ENCODE measurements at regions not wholly inside any gene's neighbourhood (a gene's known extent, or its start where the extent isn't known, plus 50 kb on each side); places are given as distances from the start of the nearest gene placed in this dataset.

DNA sequence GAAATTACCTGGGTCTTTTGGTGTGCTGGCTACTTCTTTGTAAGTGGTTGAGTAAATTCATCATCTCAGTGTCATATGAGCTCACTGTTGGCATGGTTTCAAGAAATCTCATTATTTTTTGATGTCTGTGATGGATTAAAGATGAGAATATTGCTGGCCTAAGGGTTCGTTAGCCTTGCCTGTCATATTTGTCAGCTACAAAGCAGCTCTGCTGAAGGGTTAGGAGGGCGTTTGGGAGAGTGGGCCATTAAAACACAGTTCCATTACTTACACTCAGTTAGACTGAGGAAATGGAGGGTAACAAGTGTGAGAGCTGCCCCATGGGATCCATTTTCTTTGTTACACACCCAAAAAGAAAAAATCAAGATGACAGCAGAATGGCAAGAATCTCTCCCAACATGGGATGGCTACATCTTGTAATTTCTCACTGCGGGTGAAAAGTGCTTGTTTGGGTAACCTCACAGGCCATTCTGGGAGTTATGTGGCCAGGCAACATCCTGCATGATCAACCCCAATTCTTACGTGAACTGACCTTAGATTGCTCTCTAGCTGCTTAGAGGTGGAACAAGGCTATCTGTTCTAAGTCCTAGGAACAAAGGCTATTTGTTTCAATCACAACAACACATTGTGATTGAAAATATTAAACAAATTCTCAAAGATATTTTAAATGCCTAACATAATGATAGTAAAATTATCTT is 609.5 kb upstream of the RGMB start:
- Histone ChIP-seq H3K27me3 (ENCODE audit: low read depth) (no peaks in the 10 kb centered on the region), H3K27ac (no peak overlapping the region), H3K4me1 (no peaks in the 10 kb centered on the region), H3K36me3 (no peaks in the 10 kb centered on the region), H3K9me3 (no peaks in the 10 kb centered on the region), H3K4me3 (no peak overlapping the region)
- TF ChIP-seq, protein P1, sequence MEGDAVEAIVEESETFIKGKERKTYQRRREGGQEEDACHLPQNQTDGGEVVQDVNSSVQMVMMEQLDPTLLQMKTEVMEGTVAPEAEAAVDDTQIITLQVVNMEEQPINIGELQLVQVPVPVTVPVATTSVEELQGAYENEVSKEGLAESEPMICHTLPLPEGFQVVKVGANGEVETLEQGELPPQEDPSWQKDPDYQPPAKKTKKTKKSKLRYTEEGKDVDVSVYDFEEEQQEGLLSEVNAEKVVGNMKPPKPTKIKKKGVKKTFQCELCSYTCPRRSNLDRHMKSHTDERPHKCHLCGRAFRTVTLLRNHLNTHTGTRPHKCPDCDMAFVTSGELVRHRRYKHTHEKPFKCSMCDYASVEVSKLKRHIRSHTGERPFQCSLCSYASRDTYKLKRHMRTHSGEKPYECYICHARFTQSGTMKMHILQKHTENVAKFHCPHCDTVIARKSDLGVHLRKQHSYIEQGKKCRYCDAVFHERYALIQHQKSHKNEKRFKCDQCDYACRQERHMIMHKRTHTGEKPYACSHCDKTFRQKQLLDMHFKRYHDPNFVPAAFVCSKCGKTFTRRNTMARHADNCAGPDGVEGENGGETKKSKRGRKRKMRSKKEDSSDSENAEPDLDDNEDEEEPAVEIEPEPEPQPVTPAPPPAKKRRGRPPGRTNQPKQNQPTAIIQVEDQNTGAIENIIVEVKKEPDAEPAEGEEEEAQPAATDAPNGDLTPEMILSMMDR (IDR thresholded peaks at IDR 0.05), result no peak
- DNase-seq, result no peak
- no peak for ATAC-seq
- intact Hi-C loops (cut with DNase I), result no loop called here

DNA sequence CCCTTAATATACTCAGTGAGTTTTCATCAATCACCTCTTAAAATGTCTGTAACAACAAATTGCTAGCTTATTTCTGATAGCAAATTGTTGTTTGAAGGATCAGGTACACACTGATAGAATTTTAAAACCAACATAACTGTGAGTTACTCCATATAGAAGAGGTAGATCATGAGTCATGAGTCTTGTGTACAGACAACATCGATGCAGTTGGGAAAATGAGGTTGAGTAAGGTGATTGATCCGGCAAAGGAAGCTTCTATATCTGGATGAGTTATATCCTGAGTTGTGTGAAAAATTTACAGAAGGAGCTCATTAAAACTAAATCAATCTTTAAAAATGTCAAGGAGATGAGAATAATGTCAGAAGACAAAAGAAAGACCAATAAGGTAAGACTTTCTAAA is 604.6 kb upstream of the RGMB start:
- H3K4me3 ChIP-seq, result no peak overlapping the region

GRCh38 chr5:98170994-98171393 is 602.5 kb upstream of the RGMB start:
- ATAC-seq, result no peak
- H3K4me1 ChIP-seq, result no peaks in the 10 kb centered on the region
- intact Hi-C loops (cut with DNase I), result no loop called here
- H3K27ac ChIP-seq, result no peak overlapping the region
- no peaks in the 10 kb centered on the region for H3K27me3 ChIP-seq (ENCODE audit: low read depth)
- no peaks in the 10 kb centered on the region for H3K36me3 ChIP-seq
- TF ChIP-seq, protein P1 (IDR thresholded peaks at IDR 0.05), result no peak
- no peaks in the 10 kb centered on the region for H3K9me3 ChIP-seq
- no peak overlapping the region for H3K4me3 ChIP-seq
- no peak for DNase-seq

More for the DNA sequence above, 604.6 kb upstream of the RGMB start:
- intact Hi-C loops (cut with DNase I), result no loop called here
- Histone ChIP-seq H3K9me3 (no peaks in the 10 kb centered on the region), H3K27me3 (ENCODE audit: low read depth) (no peaks in the 10 kb centered on the region), H3K36me3 (no peaks in the 10 kb centered on the region), H3K27ac (no peak overlapping the region), H3K4me1 (no peaks in the 10 kb centered on the region)
- ATAC-seq, result no peak
- DNase-seq, result no peak
- TF ChIP-seq, protein P1 (IDR thresholded peaks at IDR 0.05), result no peak

- Histone ChIP-seq H3K27me3 (ENCODE audit: low read depth) (no peaks in the 10 kb centered on the region), H3K4me3 (no peak overlapping the region), H3K27ac (no peak overlapping the region), H3K36me3 (no peaks in the 10 kb centered on the region), H3K9me3 (no peaks in the 10 kb centered on the region), H3K4me1 (no peaks in the 10 kb centered on the region)
- TF ChIP-seq, protein P1 (IDR thresholded peaks at IDR 0.05), result no peak
- DNase-seq (no peak), ATAC-seq (no peak)
- intact Hi-C loops (cut with DNase I), result no loop called here
Observed at GRCh38 chr5:98173334-98173733, 600.1 kb upstream of the RGMB start.

GRCh38 chr5:98175474-98175873 is 598.0 kb upstream of the RGMB start:
- H3K4me1 ChIP-seq, result no peaks in the 10 kb centered on the region
- no peaks in the 10 kb centered on the region for H3K36me3 ChIP-seq
- H3K4me3 ChIP-seq, result no peak overlapping the region
- H3K9me3 ChIP-seq, result no peaks in the 10 kb centered on the region
- DNase-seq (no peak), ATAC-seq (no peak)
- no peak overlapping the region for H3K27ac ChIP-seq
- H3K27me3 ChIP-seq (ENCODE audit: low read depth), result no peaks in the 10 kb centered on the region
- TF ChIP-seq, protein P1 (IDR thresholded peaks at IDR 0.05), result no peak
- intact Hi-C loops (cut with DNase I), result no loop called here

Data from lower lobe of right lung (tissue), 2 donors.